GM23338 (cell line): ENCODE measurements at regions not wholly inside any gene's neighbourhood (a gene's known extent, or its start where the extent isn't known, plus 50 kb on each side); places are given as distances from the start of the nearest gene placed in this dataset.

Source experiments
- EZH2 ChIP-seq: fragments of 200-600 bp; sonication (generic); IDR thresholded peaks from one replicate; pipeline ENCODE4 v1.8.0; 2017; ENCODE audit warnings: antibody characterized with exemption, mild to moderate bottlenecking, low read depth; ENCODE audit not compliant: unreplicated experiment
- NANOG ChIP-seq: IDR thresholded peaks from 2 replicates; pipeline ENCODE4 v1.6.1; 2016; ENCODE audit warnings: antibody characterized with exemption, borderline replicate concordance
- POLR2AphosphoS5 ChIP-seq: IDR thresholded peaks from 2 replicates; pipeline ENCODE4 v1.6.1; 2016; ENCODE audit warnings: antibody characterized with exemption, low read depth

DNA sequence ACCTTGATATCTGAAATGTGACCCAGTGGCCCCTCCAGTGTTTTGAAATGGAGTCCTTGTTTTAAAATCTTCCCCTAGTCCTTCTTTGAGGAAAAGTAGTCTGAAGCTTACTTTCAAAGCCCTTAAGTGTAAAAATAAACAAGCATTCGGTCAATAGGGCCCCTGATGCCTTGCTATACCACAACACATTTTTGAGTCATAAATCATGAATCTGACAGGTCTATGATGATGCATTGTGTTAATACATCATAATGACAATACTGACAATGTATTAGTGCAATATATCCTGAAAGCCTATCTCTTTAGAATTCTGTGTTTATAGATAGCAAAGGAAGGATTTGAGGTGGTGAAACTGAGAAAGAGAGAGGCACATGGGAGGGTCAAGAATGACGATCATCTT lies 464.2 kb downstream of the MEIS1 start:
- TF ChIP-seq POLR2AphosphoS5 (no peak), NANOG (no peak), EZH2 (no peak)
